ENCODE measurements at regions not wholly inside any gene's neighbourhood (a gene's known extent, or its start where the extent isn't known, plus 50 kb on each side); places are given as distances from the start of the nearest gene placed in this dataset.

GRCh38 chr11:19524171-19524671 lies 188.4 kb upstream of the NAV2 start (continued):
- TF ChIP-seq GTF3C2 (IDR thresholded peaks at IDR 0.05; ENCODE audit: borderline replicate concordance, extremely low read depth, insufficient read length) (no peak), HNRNPK (IDR thresholded peaks at IDR 0.05; ENCODE audit: low read depth, low read length, poor library complexity, severe bottlenecking) (no peak), SP2 (IDR thresholded peaks at IDR 0.05; ENCODE audit: extremely low read depth, low read depth, low read length, poor library complexity, severe bottlenecking) (no peak), NBN (IDR thresholded peaks at IDR 0.05; ENCODE audit: low read depth) (no peak), FOXJ3 (CRISPR knock-in tag; IDR thresholded peaks at IDR 0.05) (no peak)

- no peak overlapping the region for H3K27ac ChIP-seq (ENCODE audit: extremely low read depth, low read depth, low read length)
- H3K4me2 ChIP-seq (ENCODE audit: insufficient read depth, low read length): no peak overlapping the region
- ChIA-PET CTCF (ENCODE audit: low intra/inter-chr PET ratio) (no interaction called here), POLR2A (interaction anchor here (0.6 kb wide), 1 partner anchor 448 kb away, joined by 3 read pairs; no protein-coding TSS in a partner anchor)
- H3K4me1 ChIP-seq (replicated peaks in 1 of 2; ENCODE audit: control insufficient read depth in 2 of 2, insufficient read depth in 2 of 2, low read length in 2 of 2): no peaks in the 10 kb centered on the region
- H4K20me1 ChIP-seq (replicated peaks; ENCODE audit: control insufficient read depth, insufficient read depth, low read length): no peaks in the 10 kb centered on the region
- H3K9ac ChIP-seq (ENCODE audit: insufficient read depth in 1 of 2, low read depth in 2 of 2, low read length in 2 of 2): no peak overlapping the region
- intact Hi-C loops (cut with micrococcal nuclease) (no loop called here), in situ Hi-C loops (cut with MboI) (no loop called here)
- WGBS (ENCODE audit: insufficient coverage, low coverage, missing lambda C conversion rate): 0% methylated on average over 5 of the region's 5 CpGs
- H3K4me3 ChIP-seq: no peak overlapping the region
- H3K27me3 ChIP-seq (ENCODE audit: control insufficient read depth in 2 of 2, insufficient read depth in 2 of 2, low read length in 2 of 2): no peaks in the 10 kb centered on the region; a peak in 1 of 5 replicates
- ATAC-seq (no peak), DNase-seq (ENCODE audit: extremely low read depth in 1 of 4, low spot score in 3 of 4) (no peak), FAIRE-seq (no peak)
- no TSS peak for BruUV-seq (replicated peaks)
- no peaks in the 10 kb centered on the region for H3K79me2 ChIP-seq (ENCODE audit: control insufficient read depth, insufficient read depth, low read length)
- no peaks in the 10 kb centered on the region for H3K9me3 ChIP-seq (replicated peaks; ENCODE audit: control insufficient read depth, insufficient read depth, low read depth, low read length)
- no peak for TF ChIP-seq SIN3A (IDR thresholded peaks at IDR 0.05; ENCODE audit: borderline replicate concordance in 2 of 2, control insufficient read depth in 1 of 2, low read depth in 2 of 2, low read length in 2 of 2)
- no peak for TF ChIP-seq TARDBP (IDR thresholded peaks at IDR 0.05)
- TF ChIP-seq RBFOX2 (IDR thresholded peaks at IDR 0.05; ENCODE audit: low read depth, low read length): no peak
- no peak for TF ChIP-seq GABPB2 (CRISPR knock-in tag; conservative IDR thresholded peaks at IDR 0.05)
- TF ChIP-seq ZNF41 (CRISPR knock-in tag; conservative IDR thresholded peaks at IDR 0.05): no peak
- TF ChIP-seq NCOA2 (IDR thresholded peaks at IDR 0.05; ENCODE audit: partially characterized antibody in 2 of 2): no peak
- no peak for TF ChIP-seq EP300 (IDR thresholded peaks at IDR 0.05; ENCODE audit: low read length)
- TF ChIP-seq ZBTB33 (CRISPR knock-in tag; IDR thresholded peaks at IDR 0.05): no peak
- TF ChIP-seq SIN3B (IDR thresholded peaks at IDR 0.05; ENCODE audit: low read depth): no peak
- TF ChIP-seq ZFP91 (CRISPR knock-in tag; IDR thresholded peaks at IDR 0.05): no peak
- TF ChIP-seq BCL6 (CRISPR knock-in tag; IDR thresholded peaks at IDR 0.05): no peak
- H3K36me3 ChIP-seq (ENCODE audit: control insufficient read depth, insufficient read depth, low read length): no peaks in the 10 kb centered on the region
- no peak overlapping the region for H2AFZ ChIP-seq (ENCODE audit: low read depth, low read length)
- H3K9me1 ChIP-seq (ENCODE audit: control insufficient read depth, insufficient read depth, low read length): no peaks in the 10 kb centered on the region
These were observed 192.0 kb upstream of the NAV2 start for GRCh38 chr11:19520681-19521080.
